DND-41 (cell line): ENCODE measurements at regions not wholly inside any gene's neighbourhood (a gene's known extent, or its start where the extent isn't known, plus 50 kb on each side); places are given as distances from the start of the nearest gene placed in this dataset.

Source experiments
- EZH2 ChIP-seq: IDR thresholded peaks from 3 replicates; pipeline ENCODE4 v1.6.1; 2012; ENCODE audit warnings: borderline replicate concordance, low read depth, mild to moderate bottlenecking, moderate library complexity, low read length, inconsistent platforms; ENCODE audit not compliant: severe bottlenecking
- TF ChIP-seq, protein P1 (sequence below): IDR thresholded peaks from 2 replicates; pipeline ENCODE4 v1.5.1; 2012; ENCODE audit warnings: borderline replicate concordance, low read length, moderate library complexity, mild to moderate bottlenecking; ENCODE audit not compliant: poor library complexity, severe bottlenecking; ENCODE audit errors: extremely low read depth

DNA sequence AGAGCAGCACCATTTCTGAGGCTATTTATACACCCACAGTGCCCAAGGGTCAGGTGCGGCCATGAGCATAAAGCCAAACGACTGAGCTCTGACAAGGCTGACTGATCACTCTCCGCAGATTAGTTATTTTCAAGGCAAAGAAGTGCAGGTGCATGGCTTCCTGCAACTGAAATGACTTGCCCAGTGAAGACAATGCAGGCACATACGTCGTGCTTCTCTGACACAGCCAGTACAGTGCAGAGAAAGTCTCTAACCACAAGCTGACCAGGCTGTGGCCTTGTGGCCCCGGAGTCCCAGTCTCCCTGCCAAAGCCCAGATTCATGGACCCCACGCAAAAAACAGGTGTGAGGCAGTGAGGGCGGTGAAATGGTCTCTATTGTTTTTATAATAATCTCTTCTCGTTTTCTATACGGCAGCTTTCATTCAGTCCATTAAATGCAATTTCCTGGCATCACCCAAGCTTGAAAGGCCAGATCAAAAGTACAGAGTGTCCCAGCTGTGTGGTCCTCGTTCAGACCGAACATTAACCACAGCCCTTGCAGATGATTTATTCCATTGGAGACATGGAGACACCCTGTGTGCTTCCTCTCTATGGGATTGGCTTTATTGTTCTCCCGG lies 447.0 kb upstream of the ID2 start:
- TF ChIP-seq, protein P1, sequence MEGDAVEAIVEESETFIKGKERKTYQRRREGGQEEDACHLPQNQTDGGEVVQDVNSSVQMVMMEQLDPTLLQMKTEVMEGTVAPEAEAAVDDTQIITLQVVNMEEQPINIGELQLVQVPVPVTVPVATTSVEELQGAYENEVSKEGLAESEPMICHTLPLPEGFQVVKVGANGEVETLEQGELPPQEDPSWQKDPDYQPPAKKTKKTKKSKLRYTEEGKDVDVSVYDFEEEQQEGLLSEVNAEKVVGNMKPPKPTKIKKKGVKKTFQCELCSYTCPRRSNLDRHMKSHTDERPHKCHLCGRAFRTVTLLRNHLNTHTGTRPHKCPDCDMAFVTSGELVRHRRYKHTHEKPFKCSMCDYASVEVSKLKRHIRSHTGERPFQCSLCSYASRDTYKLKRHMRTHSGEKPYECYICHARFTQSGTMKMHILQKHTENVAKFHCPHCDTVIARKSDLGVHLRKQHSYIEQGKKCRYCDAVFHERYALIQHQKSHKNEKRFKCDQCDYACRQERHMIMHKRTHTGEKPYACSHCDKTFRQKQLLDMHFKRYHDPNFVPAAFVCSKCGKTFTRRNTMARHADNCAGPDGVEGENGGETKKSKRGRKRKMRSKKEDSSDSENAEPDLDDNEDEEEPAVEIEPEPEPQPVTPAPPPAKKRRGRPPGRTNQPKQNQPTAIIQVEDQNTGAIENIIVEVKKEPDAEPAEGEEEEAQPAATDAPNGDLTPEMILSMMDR: no peak
- TF ChIP-seq EZH2: no peak
